Ishikawa (cell line): ENCODE measurements at regions not wholly inside any gene's neighbourhood (a gene's known extent, or its start where the extent isn't known, plus 50 kb on each side); places are given as distances from the start of the nearest gene placed in this dataset.

Source experiments
- CREB1 ChIP-seq: IDR thresholded peaks from 2 replicates; pipeline ENCODE4 v1.6.1; 2012; ENCODE audit warnings: low read depth
- EGR1 ChIP-seq: IDR thresholded peaks from 2 replicates; pipeline ENCODE4 v1.6.1; 2012
- EP300 ChIP-seq: IDR thresholded peaks from 2 replicates; pipeline ENCODE4 v1.6.1; 2012; ENCODE audit warnings: borderline replicate concordance
- FOXM1 ChIP-seq: IDR thresholded peaks from 2 replicates; pipeline ENCODE4 v1.6.1; 2012; ENCODE audit warnings: low read depth, borderline replicate concordance
- NFIC ChIP-seq: IDR thresholded peaks from 2 replicates; pipeline ENCODE4 v1.6.1; 2012
- RAD21 ChIP-seq: IDR thresholded peaks from 2 replicates; pipeline ENCODE4 v1.6.1; 2012; ENCODE audit warnings: low read depth
- TAF1 ChIP-seq: IDR thresholded peaks from 2 replicates; pipeline ENCODE4 v1.6.1; 2012; ENCODE audit warnings: low read depth, mild to moderate bottlenecking
- TCF12 ChIP-seq: IDR thresholded peaks from 2 replicates; pipeline ENCODE4 v1.6.1; 2012; ENCODE audit warnings: low read depth
- ZBTB7A ChIP-seq: IDR thresholded peaks from 2 replicates; pipeline ENCODE4 v1.6.1; 2012; ENCODE audit warnings: low read depth
- TF ChIP-seq, protein P1 (sequence below): IDR thresholded peaks from 2 replicates; pipeline ENCODE4 v1.6.1; 2012
- TF ChIP-seq, protein P2 (sequence below): IDR thresholded peaks from 2 replicates; pipeline ENCODE4 v1.6.1; 2012

DNA sequence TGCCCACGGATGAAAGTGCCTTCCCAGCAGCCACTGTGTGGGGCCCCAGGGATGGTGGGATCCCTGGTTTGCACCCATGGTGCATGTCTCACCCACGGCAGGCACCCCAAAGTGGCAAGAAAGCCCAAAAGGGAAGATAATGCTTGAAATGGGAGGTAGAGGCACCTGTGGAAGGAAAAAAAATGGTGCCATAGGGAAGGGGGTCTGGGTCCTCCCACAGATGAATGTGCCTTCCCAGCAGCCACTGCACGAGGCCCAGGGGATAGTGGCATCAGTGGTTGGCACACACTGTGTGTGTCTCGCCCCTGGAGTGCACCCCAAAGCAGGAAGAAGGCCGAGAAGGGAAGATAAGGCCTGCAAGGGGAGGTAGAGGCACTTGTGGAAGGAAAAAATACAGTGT, 264.2 kb downstream of the ALG10 start:
- TF ChIP-seq EGR1 (no peak), RAD21 (no peak), FOXM1 (no peak), ZBTB7A (no peak), TCF12 (no peak), TAF1 (no peak), NFIC (no peak), EP300 (no peak), CREB1 (no peak)
- TF ChIP-seq, protein P1, sequence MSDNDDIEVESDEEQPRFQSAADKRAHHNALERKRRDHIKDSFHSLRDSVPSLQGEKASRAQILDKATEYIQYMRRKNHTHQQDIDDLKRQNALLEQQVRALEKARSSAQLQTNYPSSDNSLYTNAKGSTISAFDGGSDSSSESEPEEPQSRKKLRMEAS: no peak
- TF ChIP-seq, protein P2, sequence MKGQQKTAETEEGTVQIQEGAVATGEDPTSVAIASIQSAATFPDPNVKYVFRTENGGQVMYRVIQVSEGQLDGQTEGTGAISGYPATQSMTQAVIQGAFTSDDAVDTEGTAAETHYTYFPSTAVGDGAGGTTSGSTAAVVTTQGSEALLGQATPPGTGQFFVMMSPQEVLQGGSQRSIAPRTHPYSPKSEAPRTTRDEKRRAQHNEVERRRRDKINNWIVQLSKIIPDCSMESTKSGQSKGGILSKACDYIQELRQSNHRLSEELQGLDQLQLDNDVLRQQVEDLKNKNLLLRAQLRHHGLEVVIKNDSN: no peak
